Chondrocyte (in vitro differentiated cells): ENCODE measurements at regions not wholly inside any gene's neighbourhood (a gene's known extent, or its start where the extent isn't known, plus 50 kb on each side); places are given as distances from the start of the nearest gene placed in this dataset.

ENCODE experiments used
- DNase-seq: peaks from one replicate; pipeline ENCODE4 v3.0.0; 2021; ENCODE audit warnings: mixed read lengths, low spot score
- H3K27ac Mint-ChIP-seq: one replicate; pipeline ENCODE4 v1.8.0; 2021; ENCODE audit warnings: mild to moderate bottlenecking, moderate library complexity, mixed read lengths; ENCODE audit not compliant: unreplicated experiment
- H3K27me3 Mint-ChIP-seq: 2 replicates; pipeline ENCODE4 v1.8.0; 2021; ENCODE audit warnings: low read depth, mixed read lengths
- H3K36me3 Mint-ChIP-seq: 2 replicates; pipeline ENCODE4 v1.8.0; 2021; ENCODE audit warnings: low read depth, mixed read lengths
- H3K4me1 Mint-ChIP-seq: 2 replicates; pipeline ENCODE4 v1.8.0; 2021; ENCODE audit warnings: low read depth, mild to moderate bottlenecking, mixed read lengths
- H3K4me3 Mint-ChIP-seq: one replicate; pipeline ENCODE4 v1.8.0; 2021; ENCODE audit warnings: mild to moderate bottlenecking, moderate library complexity, mixed read lengths; ENCODE audit not compliant: unreplicated experiment
- H3K9me3 Mint-ChIP-seq: 2 replicates; pipeline ENCODE4 v1.8.0; 2021; ENCODE audit warnings: low read depth, mixed read lengths
- TF ChIP-seq, protein P1 (sequence below): fragments of 200-600 bp; sonication (generic); IDR thresholded peaks from 2 replicates; pipeline ENCODE4 v1.5.0; 2021; ENCODE audit warnings: antibody characterized with exemption, mild to moderate bottlenecking, moderate library complexity

DNA sequence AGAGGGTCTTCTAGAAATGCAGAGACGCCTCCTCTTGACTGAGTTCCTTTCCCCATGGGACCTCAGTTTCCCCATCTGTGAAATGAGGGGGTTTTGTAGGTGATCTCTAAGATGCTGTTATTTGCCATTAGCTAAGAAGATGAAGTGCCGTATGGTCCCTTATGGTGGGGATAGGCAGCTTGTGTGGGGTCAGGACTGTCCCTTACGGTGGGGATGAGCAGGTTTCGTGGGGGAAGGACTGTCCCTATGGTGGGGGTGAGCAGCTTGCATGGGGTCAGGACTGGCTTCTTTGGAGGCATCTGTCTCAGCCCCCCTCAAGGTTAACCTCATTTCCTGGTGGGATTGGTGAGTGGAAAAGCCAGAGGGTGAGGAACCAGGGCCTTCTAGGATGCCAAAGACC lies 148.3 kb upstream of the GPR26 start:
- H3K4me3 Mint-ChIP-seq: no peak overlapping the region
- peaks cover 3% of the 10 kb centered on the region for H3K9me3 Mint-ChIP-seq
- no peaks in the 10 kb centered on the region for H3K4me1 Mint-ChIP-seq
- peaks cover 3% of the 10 kb centered on the region for H3K27me3 Mint-ChIP-seq
- DNase-seq: no peak
- no peak overlapping the region for H3K27ac Mint-ChIP-seq
- TF ChIP-seq, protein P1, sequence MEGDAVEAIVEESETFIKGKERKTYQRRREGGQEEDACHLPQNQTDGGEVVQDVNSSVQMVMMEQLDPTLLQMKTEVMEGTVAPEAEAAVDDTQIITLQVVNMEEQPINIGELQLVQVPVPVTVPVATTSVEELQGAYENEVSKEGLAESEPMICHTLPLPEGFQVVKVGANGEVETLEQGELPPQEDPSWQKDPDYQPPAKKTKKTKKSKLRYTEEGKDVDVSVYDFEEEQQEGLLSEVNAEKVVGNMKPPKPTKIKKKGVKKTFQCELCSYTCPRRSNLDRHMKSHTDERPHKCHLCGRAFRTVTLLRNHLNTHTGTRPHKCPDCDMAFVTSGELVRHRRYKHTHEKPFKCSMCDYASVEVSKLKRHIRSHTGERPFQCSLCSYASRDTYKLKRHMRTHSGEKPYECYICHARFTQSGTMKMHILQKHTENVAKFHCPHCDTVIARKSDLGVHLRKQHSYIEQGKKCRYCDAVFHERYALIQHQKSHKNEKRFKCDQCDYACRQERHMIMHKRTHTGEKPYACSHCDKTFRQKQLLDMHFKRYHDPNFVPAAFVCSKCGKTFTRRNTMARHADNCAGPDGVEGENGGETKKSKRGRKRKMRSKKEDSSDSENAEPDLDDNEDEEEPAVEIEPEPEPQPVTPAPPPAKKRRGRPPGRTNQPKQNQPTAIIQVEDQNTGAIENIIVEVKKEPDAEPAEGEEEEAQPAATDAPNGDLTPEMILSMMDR: no peak
- H3K36me3 Mint-ChIP-seq: no peaks in the 10 kb centered on the region

- peaks cover 3% of the 10 kb centered on the region for H3K27me3 Mint-ChIP-seq
- TF ChIP-seq, protein P1: no peak
- H3K9me3 Mint-ChIP-seq: peaks cover 3% of the 10 kb centered on the region
- H3K4me3 Mint-ChIP-seq: no peak overlapping the region
- no peaks in the 10 kb centered on the region for H3K4me1 Mint-ChIP-seq
- H3K27ac Mint-ChIP-seq: no peak overlapping the region
- no peaks in the 10 kb centered on the region for H3K36me3 Mint-ChIP-seq
- DNase-seq: no peak
These were observed 147.4 kb upstream of the GPR26 start for GRCh38 chr10:123518765-123519164.

DNA sequence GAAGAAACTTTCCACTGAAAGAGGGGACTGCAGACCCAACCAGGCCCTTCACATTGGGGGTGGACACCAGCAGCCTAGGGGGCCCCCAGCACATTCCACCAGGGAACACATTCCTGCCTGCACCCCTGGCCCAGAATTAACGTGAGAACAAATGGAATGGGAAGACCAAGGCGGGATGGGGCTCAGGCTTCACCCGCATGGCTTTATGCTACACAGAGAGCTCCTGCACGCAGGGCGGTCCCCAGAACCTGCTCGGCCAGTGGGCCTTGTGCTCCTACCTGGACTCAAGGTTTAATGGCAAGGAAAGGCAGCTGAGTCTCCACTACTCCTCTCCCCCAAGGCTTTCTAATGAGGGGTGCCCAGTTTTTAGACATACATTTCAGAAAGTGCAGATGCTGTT lies 146.3 kb upstream of the GPR26 start:
- Mint-ChIP-seq H3K27me3 (peaks cover 3% of the 10 kb centered on the region), H3K36me3 (no peaks in the 10 kb centered on the region), H3K4me3 (no peak overlapping the region), H3K9me3 (peaks cover 3% of the 10 kb centered on the region), H3K27ac (no peak overlapping the region), H3K4me1 (no peaks in the 10 kb centered on the region)
- DNase-seq: no peak
- TF ChIP-seq, protein P1: no peak

DNA sequence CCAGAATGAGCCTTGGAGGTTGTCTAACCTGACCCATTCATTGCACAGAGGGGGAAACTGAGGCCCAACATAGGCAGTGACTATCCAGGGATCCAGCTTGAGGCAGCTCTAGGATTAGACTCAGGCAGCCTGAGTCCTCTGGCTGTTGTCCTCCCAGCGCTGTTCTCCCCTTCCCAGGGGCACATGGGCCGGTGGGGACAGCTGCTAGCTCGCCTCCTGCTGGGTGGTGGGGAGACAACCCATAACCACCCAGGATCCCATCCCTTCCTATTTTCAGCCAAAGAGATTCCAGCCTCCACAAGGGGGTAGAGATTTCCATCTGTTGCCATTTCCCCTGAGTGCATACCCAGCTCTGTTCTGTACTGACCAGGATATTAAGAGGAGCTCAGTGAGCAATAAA lies 145.1 kb upstream of the GPR26 start:
- H3K9me3 Mint-ChIP-seq: peaks cover 3% of the 10 kb centered on the region
- H3K27ac Mint-ChIP-seq: no peak overlapping the region
- no peaks in the 10 kb centered on the region for H3K36me3 Mint-ChIP-seq
- no peak overlapping the region for H3K4me3 Mint-ChIP-seq
- no peaks in the 10 kb centered on the region for H3K27me3 Mint-ChIP-seq
- TF ChIP-seq, protein P1: no peak
- H3K4me1 Mint-ChIP-seq: no peaks in the 10 kb centered on the region
- no peak for DNase-seq

DNA sequence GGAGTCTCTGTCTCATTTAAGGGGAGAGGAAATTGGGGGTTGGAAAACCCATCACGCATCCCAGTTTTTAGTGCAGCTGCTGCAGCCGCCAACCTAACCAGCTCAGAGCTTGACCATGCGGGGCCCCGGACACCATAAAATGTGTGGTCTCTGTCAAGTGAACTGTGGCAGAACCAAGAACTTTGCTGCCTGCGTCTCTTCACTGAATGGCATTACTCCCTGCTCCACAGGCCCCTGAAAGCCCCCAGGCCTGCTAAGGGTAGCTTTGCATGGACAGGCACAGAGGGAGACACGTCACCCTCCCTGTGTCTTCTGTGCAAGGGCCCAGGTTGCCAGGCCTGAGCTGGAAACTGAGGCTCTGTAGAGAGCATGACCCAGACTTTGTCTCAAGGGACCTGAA lies 144.6 kb upstream of the GPR26 start:
- TF ChIP-seq, protein P1: no peak
- no peaks in the 10 kb centered on the region for H3K4me1 Mint-ChIP-seq
- no peak overlapping the region for H3K27ac Mint-ChIP-seq
- no peak overlapping the region for H3K4me3 Mint-ChIP-seq
- no peak for DNase-seq
- no peaks in the 10 kb centered on the region for H3K27me3 Mint-ChIP-seq
- peaks cover 3% of the 10 kb centered on the region for H3K9me3 Mint-ChIP-seq
- H3K36me3 Mint-ChIP-seq: no peaks in the 10 kb centered on the region
